Activated CD4-positive, alpha-beta memory T cell treated with anti-CD3 and anti-CD28 coated beads, Interleukin-2, amount 10 ng/mL, durations not matched to agents 7 days and 5 days (primary cell): ENCODE measurements at regions not wholly inside any gene's neighbourhood (a gene's known extent, or its start where the extent isn't known, plus 50 kb on each side); places are given as distances from the start of the nearest gene placed in this dataset.
"Not testable (repeated sequence)": the region's sequence is repeated elsewhere in the genome, so short reads cannot be mapped to it uniquely, and the experiment has no call there.

ENCODE experiments used
- CTCF ChIA-PET: fragments of 350-600 bp; sonication (Branson Sonifier 250); formaldehyde crosslinking; loops from one replicate; lab custom pipeline; 2021; ENCODE audit warnings: antibody characterized with exemption, inconsistent platforms; lab: Charles Lee
- POLR2A ChIA-PET: fragments of 350-600 bp; sonication (Branson Sonifier 250); formaldehyde crosslinking; loops from one replicate; lab custom pipeline; 2021; ENCODE audit warnings: antibody characterized with exemption; lab: Charles Lee
- DNase-seq: peaks from one replicate; pipeline ENCODE4 v3.0.0-alpha.2; 2020
- H3K27ac Mint-ChIP-seq: one replicate; pipeline ENCODE4 v1.8.0; 2021; ENCODE audit warnings: mild to moderate bottlenecking, mixed read lengths
- H3K27me3 Mint-ChIP-seq: one replicate; pipeline ENCODE4 v1.8.0; 2021; ENCODE audit warnings: mixed read lengths
- H3K36me3 Mint-ChIP-seq: one replicate; pipeline ENCODE4 v1.8.0; 2021; ENCODE audit warnings: low read depth, mixed read lengths
- H3K4me1 Mint-ChIP-seq: one replicate; pipeline ENCODE4 v1.8.0; 2021; ENCODE audit warnings: mixed read lengths
- H3K4me3 Mint-ChIP-seq: one replicate; pipeline ENCODE4 v1.8.0; 2021; ENCODE audit warnings: mild to moderate bottlenecking, mixed read lengths
- H3K9me3 Mint-ChIP-seq: one replicate; pipeline ENCODE4 v1.8.0; 2021; ENCODE audit warnings: mixed read lengths

DNA sequence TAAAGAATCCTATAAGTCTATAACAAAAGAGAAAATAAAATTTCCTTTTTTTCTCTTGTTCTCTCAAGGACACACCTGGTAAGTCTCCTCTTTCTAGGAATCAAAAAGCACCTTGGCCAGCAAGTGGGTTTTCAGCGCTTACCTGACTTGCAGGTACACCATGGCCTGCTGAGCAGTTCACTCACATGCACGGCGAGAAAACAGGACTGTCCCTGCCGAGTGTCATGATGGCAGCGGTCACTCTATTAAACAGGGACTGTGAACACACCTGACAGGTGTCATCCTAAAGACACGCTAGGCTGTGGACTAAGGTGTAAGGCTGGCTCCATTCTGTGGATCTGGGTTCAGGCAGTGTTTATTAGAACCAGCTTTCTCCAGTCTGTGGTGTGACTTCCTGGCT is 170.2 kb downstream of the TEX29 start:
- DNase-seq, result no peak
- H3K4me3 Mint-ChIP-seq, result no peak overlapping the region
- POLR2A ChIA-PET, result no interaction called here
- H3K27ac Mint-ChIP-seq, result no peak overlapping the region
- CTCF ChIA-PET, result no interaction called here
- peaks cover 2% of the 10 kb centered on the region for H3K9me3 Mint-ChIP-seq
- no peaks in the 10 kb centered on the region for H3K27me3 Mint-ChIP-seq
- no peaks in the 10 kb centered on the region for H3K4me1 Mint-ChIP-seq
- no peaks in the 10 kb centered on the region for H3K36me3 Mint-ChIP-seq

DNA sequence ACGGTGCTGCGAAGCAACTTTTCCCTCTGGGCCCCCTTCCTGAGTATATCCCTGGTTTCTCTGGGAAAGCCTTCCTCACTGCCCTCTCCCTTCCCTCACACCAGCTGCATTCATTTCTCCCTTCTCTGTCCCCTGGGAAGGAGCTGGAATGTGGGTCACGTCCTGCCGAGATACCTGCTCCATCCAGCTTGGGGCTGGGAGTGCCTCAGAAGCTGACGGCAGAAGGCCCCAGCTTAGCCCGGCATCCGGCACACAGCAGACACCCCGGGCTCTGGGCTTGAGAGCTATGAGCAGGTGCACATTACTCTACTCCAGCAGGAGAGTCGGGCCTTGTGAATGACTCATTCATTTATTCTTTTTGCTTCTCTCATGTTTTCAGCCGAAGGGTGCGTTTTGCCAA is 170.6 kb downstream of the TEX29 start:
- Mint-ChIP-seq H3K4me1 (no peaks in the 10 kb centered on the region), H3K36me3 (no peaks in the 10 kb centered on the region), H3K27me3 (no peaks in the 10 kb centered on the region), H3K27ac (no peak overlapping the region), H3K4me3 (no peak overlapping the region), H3K9me3 (peaks cover 2% of the 10 kb centered on the region)
- ChIA-PET CTCF (no interaction called here), POLR2A (no interaction called here)
- no peak for DNase-seq

DNA sequence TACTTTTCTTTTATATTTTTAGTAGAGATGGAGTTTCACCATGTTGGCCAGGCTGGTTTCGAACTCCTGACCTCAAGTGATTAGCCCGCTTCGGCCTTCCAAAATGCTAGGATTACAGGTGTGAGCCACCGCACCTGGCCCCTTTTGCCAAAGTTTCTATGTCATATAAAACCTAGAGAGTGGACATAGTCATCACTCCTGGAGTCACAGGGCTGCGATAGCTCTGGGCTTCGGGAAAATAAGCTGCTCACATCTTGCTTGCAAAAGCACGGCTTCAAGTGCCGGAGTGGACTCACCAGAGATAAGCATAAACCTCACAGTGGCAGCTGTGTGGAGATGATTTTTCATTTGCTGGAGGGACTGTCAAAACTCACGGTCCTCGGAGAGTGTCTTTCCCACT is 171.2 kb downstream of the TEX29 start:
- H3K4me3 Mint-ChIP-seq, result no peak overlapping the region
- H3K4me1 Mint-ChIP-seq, result no peaks in the 10 kb centered on the region
- H3K9me3 Mint-ChIP-seq, result peaks cover 2% of the 10 kb centered on the region
- no peak overlapping the region for H3K27ac Mint-ChIP-seq
- no peaks in the 10 kb centered on the region for H3K27me3 Mint-ChIP-seq
- no peak for DNase-seq
- ChIA-PET POLR2A (no interaction called here), CTCF (no interaction called here)
- H3K36me3 Mint-ChIP-seq, result no peaks in the 10 kb centered on the region

DNA sequence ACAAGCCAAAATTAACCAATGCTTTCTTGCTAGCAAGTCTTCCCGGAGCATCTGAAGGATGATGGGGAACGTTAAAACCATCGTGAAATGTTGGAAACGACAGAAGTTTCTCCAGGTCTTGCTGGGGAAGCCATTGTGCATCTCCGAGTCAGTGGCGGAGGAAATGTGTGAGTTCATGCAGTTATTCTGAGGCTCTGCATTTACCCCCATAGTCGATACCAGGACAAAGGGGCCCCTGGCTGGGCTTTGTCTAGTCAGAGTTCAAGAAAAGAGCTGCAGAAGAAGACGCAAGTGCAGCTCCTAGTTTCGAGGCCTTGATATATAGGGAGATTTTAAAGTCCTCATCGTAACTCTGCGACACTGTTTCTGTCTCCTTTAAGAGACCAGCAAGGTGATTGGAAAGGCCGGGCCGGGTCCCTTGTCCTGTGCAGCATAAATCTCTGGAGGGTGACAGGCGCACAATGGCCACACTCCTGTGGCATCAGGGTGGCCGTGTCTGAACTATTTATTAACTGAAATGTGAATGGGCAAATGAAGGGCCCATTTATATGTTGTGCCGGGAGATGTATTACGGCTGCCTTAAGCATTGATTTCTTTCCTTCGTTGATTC is 172.0 kb downstream of the TEX29 start:
- Mint-ChIP-seq H3K9me3 (peaks cover 2% of the 10 kb centered on the region), H3K36me3 (no peaks in the 10 kb centered on the region), H3K4me1 (no peaks in the 10 kb centered on the region), H3K4me3 (no peak overlapping the region), H3K27me3 (no peaks in the 10 kb centered on the region), H3K27ac (no peak overlapping the region)
- POLR2A ChIA-PET, result no interaction called here
- DNase-seq, result no peak
- CTCF ChIA-PET, result no interaction called here

DNA sequence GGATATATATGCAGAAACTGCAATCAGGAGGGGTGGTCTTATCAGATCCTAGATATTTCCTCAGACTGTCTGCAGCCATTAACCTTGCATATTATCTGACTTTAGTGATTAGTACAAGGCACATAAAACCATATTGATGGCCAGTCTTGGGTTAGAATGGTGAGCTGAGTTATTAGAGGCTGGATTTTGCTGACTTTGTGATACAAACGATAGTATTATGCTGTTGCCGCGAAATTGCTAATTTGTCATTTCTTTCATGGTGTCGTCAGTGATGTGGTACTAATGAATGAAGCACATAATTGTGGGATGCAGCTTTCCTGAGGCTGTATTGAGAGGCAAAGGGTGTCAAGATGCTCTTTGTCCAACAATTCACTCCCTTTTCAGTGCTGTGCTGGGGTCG is 172.5 kb downstream of the TEX29 start:
- no peaks in the 10 kb centered on the region for H3K27me3 Mint-ChIP-seq
- H3K9me3 Mint-ChIP-seq, result peaks cover 2% of the 10 kb centered on the region
- ChIA-PET POLR2A (no interaction called here), CTCF (no interaction called here)
- no peaks in the 10 kb centered on the region for H3K4me1 Mint-ChIP-seq
- H3K4me3 Mint-ChIP-seq, result no peak overlapping the region
- no peaks in the 10 kb centered on the region for H3K36me3 Mint-ChIP-seq
- DNase-seq, result no peak
- no peak overlapping the region for H3K27ac Mint-ChIP-seq

DNA sequence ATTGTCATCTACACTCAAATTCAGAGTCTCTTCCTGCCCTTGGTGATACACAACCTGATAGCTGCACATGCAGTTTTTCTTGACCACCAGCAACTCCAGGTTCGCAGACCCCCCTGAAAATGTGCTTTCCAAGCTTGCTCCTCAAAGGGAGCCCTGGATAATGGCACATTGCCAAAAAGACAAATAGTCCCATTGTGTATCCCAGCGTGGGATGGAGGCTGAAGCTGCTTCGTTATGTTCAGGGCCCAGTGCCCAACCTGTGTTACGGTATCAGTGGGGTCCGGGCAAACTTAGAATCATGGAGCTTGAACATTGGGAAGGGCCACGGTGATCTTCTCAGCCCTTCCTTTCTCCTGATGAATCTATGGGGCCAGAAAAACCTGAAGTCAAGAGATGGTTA is 173.0 kb downstream of the TEX29 start:
- DNase-seq, result no peak
- ChIA-PET CTCF (no interaction called here), POLR2A (no interaction called here)
- H3K36me3 Mint-ChIP-seq, result no peaks in the 10 kb centered on the region
- H3K9me3 Mint-ChIP-seq, result no peaks in the 10 kb centered on the region
- no peak overlapping the region for H3K27ac Mint-ChIP-seq
- no peaks in the 10 kb centered on the region for H3K27me3 Mint-ChIP-seq
- no peaks in the 10 kb centered on the region for H3K4me1 Mint-ChIP-seq
- no peak overlapping the region for H3K4me3 Mint-ChIP-seq

DNA sequence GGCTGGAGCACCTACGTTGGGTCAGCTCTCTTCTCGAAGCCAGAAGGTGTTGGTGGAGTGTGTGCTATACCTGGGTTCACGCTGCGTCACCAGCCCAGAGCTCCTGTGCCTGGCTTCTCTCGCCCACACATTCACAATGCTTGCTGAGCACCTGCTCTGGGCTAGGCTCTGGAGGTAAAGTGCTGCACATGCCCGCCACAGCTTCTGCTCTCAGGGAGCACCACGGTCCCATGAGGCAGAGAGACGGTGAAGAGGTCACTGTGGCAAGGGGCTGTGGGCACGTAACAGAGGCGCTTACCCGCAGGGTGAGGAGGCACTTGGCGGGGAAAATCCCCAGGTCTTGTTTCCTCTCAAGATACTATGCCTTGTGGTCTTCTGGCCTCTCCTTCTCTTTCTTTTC is 174.2 kb downstream of the TEX29 start:
- CTCF ChIA-PET, result no interaction called here
- no peak for DNase-seq

DNA sequence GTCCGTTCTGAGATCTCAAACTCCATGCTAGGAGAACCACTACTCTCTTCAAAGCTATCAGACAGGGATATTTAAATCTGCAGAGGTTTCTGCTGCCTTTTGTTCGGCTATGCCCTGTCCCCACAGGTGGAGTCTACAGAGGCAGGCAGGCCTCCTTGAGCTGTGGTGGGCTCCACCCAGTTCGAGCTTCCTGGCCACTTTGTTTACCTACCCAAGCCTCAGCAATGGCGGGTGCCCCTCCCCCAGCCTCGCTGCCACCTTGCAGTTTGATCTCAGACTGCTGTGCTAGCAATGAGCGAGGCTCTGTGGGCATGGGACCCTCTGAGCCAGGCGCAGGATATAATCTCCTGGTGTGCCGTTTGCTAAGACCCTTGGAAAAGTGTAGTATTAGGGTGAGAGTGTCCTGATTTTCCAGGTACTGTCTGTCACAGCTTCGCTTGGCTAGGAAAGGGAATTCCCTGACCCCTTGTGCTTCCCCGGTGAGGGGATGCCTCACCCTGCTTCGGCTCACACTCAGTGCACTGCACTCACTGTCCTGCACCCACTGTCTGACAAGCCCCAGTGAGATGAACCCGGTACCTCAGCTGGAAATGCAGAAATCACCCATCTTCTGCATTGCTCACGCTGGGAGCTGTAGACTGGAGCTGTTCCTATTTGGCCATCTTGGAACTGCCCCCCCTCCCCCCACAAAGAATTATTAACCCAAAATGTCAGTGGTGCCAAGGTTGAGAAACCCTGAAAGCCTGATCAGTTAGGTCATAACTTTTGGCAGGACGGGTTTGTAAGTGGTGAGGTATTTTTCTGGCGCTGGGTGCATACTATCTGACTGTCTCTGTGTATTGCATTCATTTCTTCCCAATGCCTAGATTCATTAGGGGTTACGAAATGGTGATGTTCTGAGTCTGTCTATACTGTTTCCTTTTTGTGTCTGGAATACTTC is 181.4 kb downstream of the TEX29 start:
- H3K36me3 Mint-ChIP-seq, H3K4me3 Mint-ChIP-seq, POLR2A ChIA-PET, H3K27me3 Mint-ChIP-seq, H3K9me3 Mint-ChIP-seq, DNase-seq, CTCF ChIA-PET, H3K4me1 Mint-ChIP-seq, H3K27ac Mint-ChIP-seq: not testable (repeated sequence)

More for the DNA sequence above, 174.2 kb downstream of the TEX29 start:
- Mint-ChIP-seq H3K36me3 (no peaks in the 10 kb centered on the region), H3K27ac (no peak overlapping the region), H3K4me1 (no peaks in the 10 kb centered on the region), H3K9me3 (no peaks in the 10 kb centered on the region), H3K27me3 (no peaks in the 10 kb centered on the region), H3K4me3 (no peak overlapping the region)
- POLR2A ChIA-PET, result no interaction called here

DNA sequence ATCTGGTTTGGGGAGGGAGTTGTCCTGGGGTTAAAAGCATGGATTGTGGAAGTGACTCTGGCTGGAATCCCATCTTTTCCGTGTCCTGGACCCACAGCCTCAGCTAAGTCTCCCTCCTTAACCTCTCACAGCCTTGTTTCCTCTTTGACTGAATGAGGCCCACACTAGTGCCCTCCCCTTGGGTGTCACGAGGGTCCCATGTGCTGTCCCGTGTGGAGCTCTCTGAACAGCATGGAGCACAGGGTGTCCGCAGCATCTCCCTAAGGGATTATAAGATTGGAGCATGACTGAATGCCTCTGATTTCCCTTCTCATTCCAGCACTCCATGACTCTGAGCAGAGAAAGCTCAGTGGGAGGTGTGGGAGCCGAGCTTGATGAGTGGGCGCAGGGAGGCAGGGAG is 182.5 kb downstream of the TEX29 start:
- H3K4me1 Mint-ChIP-seq, result no peaks in the 10 kb centered on the region
- CTCF ChIA-PET, result no interaction called here
- POLR2A ChIA-PET, result no interaction called here
- H3K27ac Mint-ChIP-seq, result no peak overlapping the region
- no peaks in the 10 kb centered on the region for H3K36me3 Mint-ChIP-seq
- no peaks in the 10 kb centered on the region for H3K27me3 Mint-ChIP-seq
- no peak for DNase-seq
- peaks cover 5% of the 10 kb centered on the region for H3K9me3 Mint-ChIP-seq
- no peak overlapping the region for H3K4me3 Mint-ChIP-seq

DNA sequence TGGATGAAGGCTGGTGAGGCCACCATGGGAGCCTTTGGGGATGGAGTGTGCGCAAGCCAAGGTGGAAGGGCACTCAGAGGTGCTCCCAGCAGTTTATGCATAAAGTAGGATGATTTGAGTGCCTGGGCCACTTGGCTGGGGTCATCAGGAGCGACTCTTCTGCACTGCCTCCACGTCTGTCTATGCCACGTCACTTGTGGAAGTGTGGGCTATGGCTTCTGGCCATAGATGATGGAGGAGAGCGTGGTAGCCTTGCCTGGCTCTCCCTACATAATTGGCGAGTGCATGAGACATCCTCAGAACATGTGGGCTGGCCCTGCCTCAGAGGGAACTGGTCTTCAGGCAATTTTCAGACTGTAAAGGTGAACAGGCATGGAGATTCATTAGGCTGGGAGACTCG is 182.9 kb downstream of the TEX29 start:
- ChIA-PET CTCF (no interaction called here), POLR2A (no interaction called here)

DNA sequence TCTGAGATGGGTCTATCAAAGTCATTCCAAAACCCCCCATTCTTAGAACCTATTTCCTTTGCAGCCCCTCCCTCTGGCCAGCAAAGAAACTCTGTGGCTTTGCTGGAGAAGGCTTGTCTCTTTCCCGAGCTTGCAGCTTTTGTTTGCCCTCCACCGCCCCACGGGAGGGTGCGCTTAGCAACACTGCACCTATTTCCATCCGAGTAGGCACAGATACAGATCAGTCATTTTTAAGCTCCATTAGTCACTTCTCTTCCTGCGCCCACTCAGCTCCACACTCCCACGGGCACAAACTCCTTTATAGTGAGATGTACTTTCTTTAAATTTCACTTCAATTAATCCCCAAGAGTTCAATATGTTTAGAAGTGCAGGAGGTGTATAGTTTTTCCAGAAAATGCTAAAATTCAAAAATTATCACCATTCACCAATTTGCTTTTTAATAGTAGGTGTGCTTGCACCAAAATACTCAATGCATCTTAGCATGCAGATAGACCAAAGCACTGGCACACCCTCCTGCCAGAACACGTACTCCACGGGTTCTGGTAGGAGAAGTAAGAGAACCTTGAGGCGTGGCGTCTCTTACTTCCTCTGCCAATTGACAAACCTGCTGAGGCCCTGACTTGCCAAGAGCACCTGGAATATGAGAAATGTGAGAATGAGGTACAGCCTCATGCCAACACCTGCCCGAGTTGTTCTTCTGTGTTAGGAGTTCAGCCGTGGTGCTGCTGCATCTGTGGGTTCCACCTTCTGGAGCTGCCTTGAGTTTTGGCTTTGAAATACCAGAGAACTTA is 183.7 kb downstream of the TEX29 start:
- POLR2A ChIA-PET, result no interaction called here

More for the DNA sequence above, 182.9 kb downstream of the TEX29 start:
- H3K36me3 Mint-ChIP-seq, result no peaks in the 10 kb centered on the region
- H3K4me3 Mint-ChIP-seq, result no peak overlapping the region
- no peak for DNase-seq
- no peak overlapping the region for H3K27ac Mint-ChIP-seq
- peaks cover 5% of the 10 kb centered on the region for H3K9me3 Mint-ChIP-seq
- H3K27me3 Mint-ChIP-seq, result no peaks in the 10 kb centered on the region
- H3K4me1 Mint-ChIP-seq, result no peaks in the 10 kb centered on the region

DNA sequence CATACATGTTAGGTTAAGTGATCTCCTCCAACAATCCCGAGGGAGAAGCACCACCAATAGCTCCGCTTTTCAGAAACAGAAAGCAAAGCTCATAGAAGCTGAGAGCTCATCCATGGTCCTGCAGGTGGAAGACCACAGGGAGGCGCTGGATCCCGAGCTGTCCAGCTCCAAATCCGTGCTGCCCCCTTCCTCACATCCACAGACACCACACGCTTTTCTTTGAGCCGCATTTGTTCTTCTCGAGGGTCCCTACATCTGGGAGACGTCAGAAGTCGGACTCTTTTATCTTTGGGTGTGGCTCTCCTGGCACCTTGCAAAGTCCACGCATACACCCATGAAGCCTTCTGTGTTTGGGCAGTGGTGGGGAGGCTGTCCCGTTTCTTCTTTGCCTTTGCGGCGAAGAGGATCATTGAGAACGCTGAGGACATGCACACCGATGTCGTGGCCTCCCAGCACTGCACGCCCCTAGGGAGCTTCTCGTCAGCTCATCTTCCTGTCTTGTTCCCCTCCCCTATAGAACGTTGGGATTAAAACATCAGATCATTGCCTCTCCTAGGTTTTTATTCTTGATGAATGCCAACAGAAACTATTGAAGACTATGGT is 184.8 kb downstream of the TEX29 start:
- no peaks in the 10 kb centered on the region for H3K4me1 Mint-ChIP-seq
- no peaks in the 10 kb centered on the region for H3K36me3 Mint-ChIP-seq
- peaks cover 5% of the 10 kb centered on the region for H3K9me3 Mint-ChIP-seq
- ChIA-PET CTCF (interaction anchor here (0.7 to 1.0 kb wide), 2 partner anchors 176 to 437 kb away, joined by 3 to 4 read pairs; no protein-coding TSS in a partner anchor), POLR2A (no interaction called here)
- no peaks in the 10 kb centered on the region for H3K27me3 Mint-ChIP-seq
- DNase-seq, result no peak
- no peak overlapping the region for H3K4me3 Mint-ChIP-seq
- H3K27ac Mint-ChIP-seq, result no peak overlapping the region

More for the DNA sequence above, 183.7 kb downstream of the TEX29 start:
- Mint-ChIP-seq H3K27ac (no peak overlapping the region), H3K9me3 (peaks cover 5% of the 10 kb centered on the region), H3K27me3 (no peaks in the 10 kb centered on the region), H3K4me1 (no peaks in the 10 kb centered on the region), H3K36me3 (no peaks in the 10 kb centered on the region), H3K4me3 (no peak overlapping the region)
- no peak for DNase-seq
- CTCF ChIA-PET, result no interaction called here

DNA sequence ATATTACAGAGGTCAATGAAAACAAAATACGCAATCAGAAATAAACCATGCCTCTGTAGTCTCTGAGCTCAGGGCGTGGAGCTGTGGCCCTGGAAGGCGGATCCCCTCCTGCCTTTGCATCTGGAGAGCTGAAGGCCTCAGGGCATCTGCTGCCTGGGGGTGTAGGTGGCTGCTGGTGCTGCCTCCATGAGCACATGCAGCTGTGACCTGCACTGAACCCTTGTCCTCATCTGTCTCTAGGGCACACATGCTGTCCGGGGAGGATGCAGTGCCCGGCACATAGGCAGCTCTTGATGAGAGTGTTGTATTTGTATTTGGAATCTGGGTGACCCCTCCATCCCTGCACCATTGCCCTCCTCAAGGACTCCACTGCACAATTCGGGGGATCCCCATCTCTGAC is 185.7 kb downstream of the TEX29 start:
- Mint-ChIP-seq H3K36me3 (no peaks in the 10 kb centered on the region), H3K4me1 (no peaks in the 10 kb centered on the region), H3K27ac (no peak overlapping the region), H3K27me3 (no peaks in the 10 kb centered on the region), H3K4me3 (no peak overlapping the region), H3K9me3 (peaks cover 5% of the 10 kb centered on the region)
- ChIA-PET POLR2A (no interaction called here), CTCF (no interaction called here)
- DNase-seq, result no peak
